Liver (tissue), 8 donors: ENCODE measurements at regions not wholly inside any gene's neighbourhood (a gene's known extent, or its start where the extent isn't known, plus 50 kb on each side); places are given as distances from the start of the nearest gene placed in this dataset.

ENCODE experiments used
- DNase-seq: peaks from one replicate; pipeline ENCODE4 v3.0.0-alpha.2; 2017; ENCODE audit warnings: low spot score
- H3K27ac ChIP-seq, 2 donors: one replicate each; pipeline ENCODE4 v1.7.0; 2013; ENCODE audit warnings: inconsistent platforms in 2 of 2, low read length in 2 of 2, control low read depth in 1 of 2, low read depth in 1 of 2, mild to moderate bottlenecking in 1 of 2
- H3K27me3 ChIP-seq, 4 donors: one replicate each; pipeline versions ENCODE4 v1.6.1 to v1.7.0; 2013; ENCODE audit warnings: low read length in 3 of 4, inconsistent platforms in 1 of 4, mild to moderate bottlenecking in 1 of 4, moderate library complexity in 1 of 4; ENCODE audit not compliant: control insufficient read depth in 4 of 4, insufficient read depth in 4 of 4
- H3K36me3 ChIP-seq, 4 donors: one replicate each; pipeline versions ENCODE4 v1.6.1 to v1.7.0; 2013; ENCODE audit warnings: low read length in 3 of 4, mild to moderate bottlenecking in 3 of 4, low read depth in 1 of 4, moderate library complexity in 1 of 4; ENCODE audit not compliant: control insufficient read depth in 4 of 4, insufficient read depth in 3 of 4
- H3K4me1 ChIP-seq, 4 donors: one replicate each; pipeline versions ENCODE4 v1.6.1 to v1.7.0; 2013; ENCODE audit warnings: low read length in 3 of 4, mild to moderate bottlenecking in 3 of 4, moderate library complexity in 1 of 4; ENCODE audit not compliant: control insufficient read depth in 4 of 4, insufficient read depth in 4 of 4
- H3K4me3 ChIP-seq, 3 donors: one replicate each; pipeline versions ENCODE4 v1.6.1 to v1.7.0; 2013; ENCODE audit warnings: low read length in 3 of 3, control low read depth in 1 of 3, low read depth in 1 of 3, mild to moderate bottlenecking in 1 of 3
- H3K9ac ChIP-seq, 2 donors: one replicate each; pipeline ENCODE4 v1.7.0; 2013; ENCODE audit warnings: low read length in 2 of 2, mild to moderate bottlenecking in 2 of 2, moderate library complexity in 2 of 2, control low read depth in 1 of 2, low read depth in 1 of 2
- H3K9me3 ChIP-seq, 4 donors: one replicate each; pipeline versions ENCODE4 v1.6.1 to v1.7.0; 2013; ENCODE audit warnings: low read length in 3 of 4; ENCODE audit not compliant: control insufficient read depth in 4 of 4
- ATF3 ChIP-seq: IDR thresholded peaks from 2 replicates; pipeline ENCODE4 v1.6.1; 2016; ENCODE audit warnings: antibody characterized with exemption
- CTCF ChIP-seq: fragments of 150-350 bp; IDR thresholded peaks from 2 replicates; pipeline ENCODE4 v1.5.1; 2017; ENCODE audit warnings: improper control_type of control experiment, low read depth, low read length; ENCODE audit not compliant: missing input control
- EGR1 ChIP-seq, 2 donors: IDR thresholded peaks; 2 replicates each; pipeline ENCODE4 v1.6.1; 2016 to 2018; ENCODE audit warnings: antibody characterized with exemption in 2 of 2, low read depth in 2 of 2
- FOXA1 ChIP-seq: IDR thresholded peaks from 2 replicates; pipeline ENCODE4 v1.6.1; 2016; ENCODE audit warnings: antibody characterized with exemption
- FOXA2 ChIP-seq: IDR thresholded peaks from 2 replicates; pipeline ENCODE4 v1.6.1; 2016; ENCODE audit warnings: antibody characterized with exemption
- GABPA ChIP-seq, 2 donors: IDR thresholded peaks in 1 of 2; conservative IDR thresholded peaks in 1 of 2; 2 replicates each; pipeline ENCODE4 v1.6.1; 2016; ENCODE audit warnings: antibody characterized with exemption in 2 of 2, mild to moderate bottlenecking in 1 of 2, moderate library complexity in 1 of 2
- HNF4A ChIP-seq, 2 donors: conservative IDR thresholded peaks; 2 replicates each; pipeline ENCODE4 v1.6.1; 2016; ENCODE audit warnings: antibody characterized with exemption in 2 of 2, mild to moderate bottlenecking in 2 of 2
- HNF4G ChIP-seq: IDR thresholded peaks from 2 replicates; pipeline ENCODE4 v1.6.1; 2016; ENCODE audit warnings: antibody characterized with exemption
- JUND ChIP-seq, 2 donors: IDR thresholded peaks; 2 replicates each; pipeline ENCODE4 v1.6.1; 2016; ENCODE audit warnings: antibody characterized with exemption in 2 of 2
- MAX ChIP-seq: IDR thresholded peaks from 2 replicates; pipeline ENCODE4 v1.6.1; 2016; ENCODE audit warnings: antibody characterized with exemption
- NR2F2 ChIP-seq: IDR thresholded peaks from 2 replicates; pipeline ENCODE4 v1.6.1; 2016; ENCODE audit warnings: antibody characterized with exemption
- RAD21 ChIP-seq, 2 donors: IDR thresholded peaks; 2 replicates each; pipeline ENCODE4 v1.6.1; 2016; ENCODE audit warnings: antibody characterized with exemption in 2 of 2, mild to moderate bottlenecking in 2 of 2
- REST ChIP-seq: IDR thresholded peaks from 2 replicates; pipeline ENCODE4 v1.6.1; 2016; ENCODE audit warnings: antibody characterized with exemption, mild to moderate bottlenecking
- RXRA ChIP-seq, 2 donors: IDR thresholded peaks; 2 replicates each; pipeline ENCODE4 v1.6.1; 2017 to 2018; ENCODE audit warnings: antibody characterized with exemption in 2 of 2, mild to moderate bottlenecking in 1 of 2
- SP1 ChIP-seq: IDR thresholded peaks from 2 replicates; pipeline ENCODE4 v1.6.1; 2018; ENCODE audit warnings: antibody characterized with exemption, mild to moderate bottlenecking
- TAF1 ChIP-seq: conservative IDR thresholded peaks from 2 replicates; pipeline ENCODE4 v1.6.1; 2016; ENCODE audit warnings: antibody characterized with exemption, mild to moderate bottlenecking
- YY1 ChIP-seq: IDR thresholded peaks from 2 replicates; pipeline ENCODE4 v1.6.1; 2016; ENCODE audit warnings: antibody characterized with exemption, mild to moderate bottlenecking
- ZBTB33 ChIP-seq: IDR thresholded peaks from 2 replicates; pipeline ENCODE4 v1.6.1; 2016; ENCODE audit warnings: antibody characterized with exemption
- WGBS: extraction: QIAGEN DNeasy Blood & Tissue Kit; methylation state at CpG from one replicate; pipeline ENCODE4 v1.1.7; 2013; 5-methylcytosine and 5-hydroxymethylcytosine counted together
- donor health status: healthy.
- donor health status: healthy.
- donor health status: healthy.
- donor health status: healthy.
- donor health status: healthy.

DNA sequence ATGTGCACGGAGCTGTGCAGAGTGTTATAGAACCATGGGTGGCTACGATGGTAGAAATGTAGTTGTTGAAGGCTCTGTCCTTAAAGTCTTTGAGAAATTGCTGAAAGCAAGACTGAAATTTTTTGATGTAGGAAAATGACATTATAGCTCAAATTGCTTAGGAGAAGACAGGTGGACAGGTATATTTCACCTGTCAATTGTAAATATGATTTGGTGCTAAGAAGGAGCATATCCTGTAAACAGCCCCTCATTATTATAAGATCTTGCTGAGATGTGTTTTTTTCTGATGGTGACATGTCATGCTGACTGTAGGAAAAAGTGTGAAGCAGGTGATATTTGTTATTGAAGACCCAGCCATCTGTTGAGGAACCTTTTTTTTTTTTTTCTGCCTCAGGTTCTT is 377.9 kb downstream of the PSAT1 start:
- no peaks in the 10 kb centered on the region for H3K27me3 ChIP-seq
- H3K9me3 ChIP-seq, result no peaks in the 10 kb centered on the region
- TF ChIP-seq EGR1 (IDR thresholded peaks at IDR 0.05; ENCODE audit: low read depth in 2 of 2), result no peak
- no peak for TF ChIP-seq GABPA (IDR thresholded peaks at IDR 0.05 in 1 of 2, conservative IDR thresholded peaks at IDR 0.05 in 1 of 2)
- TF ChIP-seq CTCF, result no peak
- TF ChIP-seq YY1, result no peak
- TF ChIP-seq TAF1, result no peak
- no peak for TF ChIP-seq RAD21 (IDR thresholded peaks at IDR 0.05)
- TF ChIP-seq ZBTB33, result no peak
- TF ChIP-seq MAX, result no peak
- no peak for TF ChIP-seq RXRA (IDR thresholded peaks at IDR 0.05)
- TF ChIP-seq FOXA1, result no peak
- TF ChIP-seq ATF3, result no peak
- 80% methylated on average over 2 of the region's 2 CpGs for WGBS
- no peaks in the 10 kb centered on the region for H3K4me1 ChIP-seq
- H3K4me3 ChIP-seq, result no peak overlapping the region
- no peak overlapping the region for H3K27ac ChIP-seq
- no peak overlapping the region for H3K9ac ChIP-seq
- no peaks in the 10 kb centered on the region for H3K36me3 ChIP-seq
- DNase-seq, result no peak

DNA sequence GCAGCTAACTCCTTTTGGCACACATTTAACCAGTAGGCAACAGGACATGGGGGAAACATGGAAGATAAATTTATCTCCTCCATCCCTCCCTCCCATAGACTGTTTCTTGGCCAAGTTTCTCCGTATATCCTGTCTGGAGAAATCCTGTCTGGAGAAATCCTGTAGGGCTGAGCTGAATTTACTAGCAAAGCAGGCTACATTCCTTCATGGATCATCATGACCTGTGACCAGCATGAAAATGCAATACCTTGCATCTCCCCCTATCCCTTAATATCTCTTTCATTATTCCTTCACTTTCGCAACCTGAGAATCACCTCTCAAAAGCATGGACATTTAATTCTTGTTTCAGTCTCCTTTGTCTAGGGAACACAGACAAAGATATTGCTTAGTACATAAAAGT is 379.1 kb downstream of the PSAT1 start:
- no peaks in the 10 kb centered on the region for H3K36me3 ChIP-seq
- no peak overlapping the region for H3K27ac ChIP-seq
- TF ChIP-seq TAF1 (no peak), MAX (no peak), ATF3 (no peak), CTCF (no peak), RAD21 (IDR thresholded peaks at IDR 0.05) (no peak), REST (no peak), FOXA2 (no peak), FOXA1 (no peak), HNF4A (conservative IDR thresholded peaks at IDR 0.05) (no peak), NR2F2 (no peak), YY1 (no peak), RXRA (IDR thresholded peaks at IDR 0.05) (no peak), ZBTB33 (no peak), EGR1 (IDR thresholded peaks at IDR 0.05; ENCODE audit: low read depth in 2 of 2) (no peak), JUND (IDR thresholded peaks at IDR 0.05) (no peak), SP1 (no peak), HNF4G (no peak), GABPA (IDR thresholded peaks at IDR 0.05 in 1 of 2, conservative IDR thresholded peaks at IDR 0.05 in 1 of 2) (no peak)
- no peaks in the 10 kb centered on the region for H3K27me3 ChIP-seq
- no peak overlapping the region for H3K4me3 ChIP-seq
- no peaks in the 10 kb centered on the region for H3K4me1 ChIP-seq
- no peak for DNase-seq
- H3K9ac ChIP-seq, result no peak overlapping the region
- H3K9me3 ChIP-seq, result no peaks in the 10 kb centered on the region
- 80% methylated on average over 2 of the region's 2 CpGs for WGBS
